AG09319 (cell line): ENCODE measurements at regions not wholly inside any gene's neighbourhood (a gene's known extent, or its start where the extent isn't known, plus 50 kb on each side); places are given as distances from the start of the nearest gene placed in this dataset.

ENCODE experiments used
- DNase-seq: peaks from one replicate; pipeline ENCODE4 v3.0.0-alpha.2; 2010; ENCODE audit warnings: low read depth; ENCODE audit errors: extremely low read depth
- CTCF ChIP-seq: IDR thresholded peaks from 2 replicates; pipeline ENCODE4 v1.5.1; 2011; ENCODE audit warnings: low read depth, mild to moderate bottlenecking, inconsistent platforms, low read length, moderate library complexity

GRCh38 chr1:93013145-93014065 is 52.1 kb upstream of the DIPK1A start:
- no peak for DNase-seq
- no peak for TF ChIP-seq CTCF

GRCh38 chr1:93014168-93014567 is 52.9 kb upstream of the DIPK1A start:
- no peak for DNase-seq
- TF ChIP-seq CTCF, result no peak

GRCh38 chr1:93015590-93015989 is 54.3 kb upstream of the DIPK1A start:
- no peak for TF ChIP-seq CTCF
- DNase-seq, result no peak

GRCh38 chr1:93016171-93016570 is 54.9 kb upstream of the DIPK1A start:
- DNase-seq, result no peak
- TF ChIP-seq CTCF, result no peak

- no peak for DNase-seq
- peak; percentile 72 for TF ChIP-seq CTCF
Measured at GRCh38 chr1:93021539-93022134, 57.4 kb upstream of the MTF2 start.

- DNase-seq, result no peak
- no peak for TF ChIP-seq CTCF
Measured at GRCh38 chr1:93022580-93022979, 56.5 kb upstream of the MTF2 start.

GRCh38 chr1:93023281-93023680 is 55.8 kb upstream of the MTF2 start:
- no peak for DNase-seq
- TF ChIP-seq CTCF, result no peak
